Activated B cell treated with CpG ODN at 0.5 μM for 24 hours (primary cell): ENCODE measurements at regions not wholly inside any gene's neighbourhood (a gene's known extent, or its start where the extent isn't known, plus 50 kb on each side); places are given as distances from the start of the nearest gene placed in this dataset.

ENCODE experiments used
- ATAC-seq: fragments of 200-7000 bp; cut with Tn5 transposase; one replicate; pipeline ENCODE4 v1.10.0; 2021; ENCODE audit warnings: low read depth, mild to moderate bottlenecking, moderate library complexity
- CTCF ChIA-PET: fragments of 350-600 bp; sonication (Branson Sonifier 250); formaldehyde crosslinking; loops from one replicate; lab custom pipeline; 2021; ENCODE audit warnings: antibody characterized with exemption; lab: Charles Lee
- POLR2A ChIA-PET: fragments of 350-600 bp; sonication (Branson Sonifier 250); formaldehyde crosslinking; loops from one replicate; lab custom pipeline; 2021; ENCODE audit warnings: antibody characterized with exemption; lab: Charles Lee
- DNase-seq: peaks from one replicate; pipeline ENCODE4 v3.0.0; 2022
- H3K27ac Mint-ChIP-seq: one replicate; pipeline ENCODE4 v1.8.0; 2020; ENCODE audit warnings: mixed read lengths
- H3K27me3 Mint-ChIP-seq: one replicate; pipeline ENCODE4 v1.8.0; 2021; ENCODE audit warnings: mixed read lengths
- H3K36me3 Mint-ChIP-seq: one replicate; pipeline ENCODE4 v1.8.0; 2021; ENCODE audit warnings: low read depth, mixed read lengths
- H3K4me1 Mint-ChIP-seq: one replicate; pipeline ENCODE4 v1.8.0; 2021; ENCODE audit warnings: mixed read lengths
- H3K4me3 Mint-ChIP-seq: one replicate; pipeline ENCODE4 v1.8.0; 2020; ENCODE audit warnings: mild to moderate bottlenecking, mixed read lengths
- H3K9me3 Mint-ChIP-seq: one replicate; pipeline ENCODE4 v1.8.0; 2020; ENCODE audit warnings: mixed read lengths
- CTCF ChIP-seq: fragments of 200-600 bp; IDR thresholded peaks from one replicate; pipeline ENCODE4 v1.8.0; 2022; ENCODE audit warnings: antibody characterized with exemption, mild to moderate bottlenecking
- intact Hi-C: fragments of 100-400 bp; cut with micrococcal nuclease; formaldehyde crosslinking; loops from one replicate; pipeline ENCODE4 v1.15.1; 2024

GRCh38 chr12:96098631-96099030, 63.2 kb upstream of the LTA4H start:
- Mint-ChIP-seq H3K9me3 (no peaks in the 10 kb centered on the region), H3K36me3 (no peaks in the 10 kb centered on the region), H3K4me1 (peaks cover 50% of the 10 kb centered on the region), H3K4me3 (no peak overlapping the region), H3K27ac (no peak overlapping the region), H3K27me3 (no peaks in the 10 kb centered on the region)
- intact Hi-C loops: no loop called here
- POLR2A ChIA-PET: interaction anchor here (1.3 kb wide), 1 partner anchor 97 kb away, joined by 3 read pairs; no protein-coding TSS in a partner anchor
- CTCF ChIA-PET: no interaction called here
- no peak for TF ChIP-seq CTCF
- ATAC-seq (no peak), DNase-seq (no peak)

- H3K27ac Mint-ChIP-seq: no peak overlapping the region
- H3K36me3 Mint-ChIP-seq: no peaks in the 10 kb centered on the region
- CTCF ChIA-PET: no interaction called here
These were observed 64.0 kb upstream of the LTA4H start for GRCh38 chr12:96099421-96099820.

GRCh38 chr12:96099986-96100385, 64.6 kb upstream of the LTA4H start:
- H3K4me1 Mint-ChIP-seq: peaks cover 42% of the 10 kb centered on the region
- ATAC-seq (no peak), DNase-seq (no peak)
- TF ChIP-seq CTCF: no peak
- no peaks in the 10 kb centered on the region for H3K27me3 Mint-ChIP-seq
- H3K27ac Mint-ChIP-seq: peak overlapping the region; percentile 12
- intact Hi-C loops: no loop called here
- no peaks in the 10 kb centered on the region for H3K36me3 Mint-ChIP-seq
- H3K4me3 Mint-ChIP-seq: peak overlapping the region; percentile 19
- CTCF ChIA-PET: no interaction called here
- POLR2A ChIA-PET: interaction anchor here (0.7 to 1.3 kb wide), 2 partner anchors 64 to 95 kb away, joined by 3 to 4 read pairs; no protein-coding TSS in a partner anchor
- H3K9me3 Mint-ChIP-seq: no peaks in the 10 kb centered on the region

More at GRCh38 chr12:96099421-96099820, 64.0 kb upstream of the LTA4H start:
- H3K4me3 Mint-ChIP-seq: no peak overlapping the region
- H3K4me1 Mint-ChIP-seq: peaks cover 47% of the 10 kb centered on the region
- no peak for TF ChIP-seq CTCF
- H3K27me3 Mint-ChIP-seq: no peaks in the 10 kb centered on the region
- DNase-seq (no peak), ATAC-seq (no peak)
- POLR2A ChIA-PET: interaction anchor here (1.3 kb wide), 1 partner anchor 96 kb away, joined by 3 read pairs; no protein-coding TSS in a partner anchor
- H3K9me3 Mint-ChIP-seq: no peaks in the 10 kb centered on the region
- intact Hi-C loops: no loop called here

- Mint-ChIP-seq H3K36me3 (no peaks in the 10 kb centered on the region), H3K9me3 (no peaks in the 10 kb centered on the region), H3K27me3 (no peaks in the 10 kb centered on the region), H3K27ac (no peak overlapping the region), H3K4me1 (peaks cover 45% of the 10 kb centered on the region), H3K4me3 (no peak overlapping the region)
- TF ChIP-seq CTCF: no peak
- ChIA-PET CTCF (interaction anchor here (1.4 kb wide), 1 partner anchor 113 kb away, joined by 3 read pairs; no protein-coding TSS in a partner anchor), POLR2A (no interaction called here)
- ATAC-seq (no peak), DNase-seq (no peak)
- intact Hi-C loops: no loop called here
These were observed 66.4 kb upstream of the LTA4H start for GRCh38 chr12:96101806-96102205.

- Mint-ChIP-seq H3K36me3 (no peaks in the 10 kb centered on the region), H3K27ac (no peak overlapping the region), H3K9me3 (no peaks in the 10 kb centered on the region), H3K27me3 (no peaks in the 10 kb centered on the region), H3K4me3 (peak overlapping the region; percentile 24), H3K4me1 (peaks cover 49% of the 10 kb centered on the region)
- TF ChIP-seq CTCF: no peak
- ChIA-PET POLR2A (interaction anchor here (1.1 kb wide), 1 partner anchor 92 kb away, joined by 3 read pairs; no protein-coding TSS in a partner anchor), CTCF (interaction anchor here (1.4 kb wide), 1 partner anchor 112 kb away, joined by 3 read pairs; no protein-coding TSS in a partner anchor)
- no peak for DNase-seq
- intact Hi-C loops: no loop called here
- ATAC-seq: peak; percentile 56
These were observed 67.8 kb upstream of the LTA4H start for GRCh38 chr12:96103067-96103644.
